ENCODE measurements at regions not wholly inside any gene's neighbourhood (a gene's known extent, or its start where the extent isn't known, plus 50 kb on each side); places are given as distances from the start of the nearest gene placed in this dataset.

GRCh38 chr9:115254287-115255180, 136.6 kb upstream of the TNC start:
- DNase-seq (ENCODE audit: low read depth) = no peak

- no peak for DNase-seq (ENCODE audit: low read depth)
Measured at GRCh38 chr9:115261656-115262081, 143.7 kb upstream of the TNC start.

- peak; percentile 65 for DNase-seq (ENCODE audit: low read depth)
Measured at GRCh38 chr9:115262477-115262876, 144.5 kb upstream of the TNC start.

GRCh38 chr9:115262952-115263351, 145.0 kb upstream of the TNC start:
- no peak for DNase-seq (ENCODE audit: low read depth)

GRCh38 chr9:115263371-115264075, 145.6 kb upstream of the TNC start:
- DNase-seq (ENCODE audit: low read depth) = peak; percentile 51

DNA sequence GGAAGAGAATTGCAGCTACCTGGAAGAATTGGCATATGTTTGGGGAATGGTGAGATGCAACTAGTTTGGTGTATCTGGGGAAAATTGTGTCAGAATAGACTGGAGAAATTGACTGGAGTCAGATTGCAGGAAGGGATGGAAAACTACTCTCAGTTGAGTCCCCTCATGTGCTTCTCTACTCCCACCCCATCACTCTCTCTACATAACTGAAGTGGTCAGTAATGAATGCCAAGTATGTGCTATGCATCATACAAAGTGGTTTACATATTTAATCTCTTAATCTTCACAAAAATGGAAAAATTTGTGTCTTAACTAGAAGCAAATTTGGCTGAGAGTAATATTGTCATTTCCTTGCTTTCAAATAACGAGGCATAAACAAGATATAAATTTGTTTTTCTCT, 146.4 kb upstream of the TNC start:
- no peak for DNase-seq (ENCODE audit: low read depth)

DNA sequence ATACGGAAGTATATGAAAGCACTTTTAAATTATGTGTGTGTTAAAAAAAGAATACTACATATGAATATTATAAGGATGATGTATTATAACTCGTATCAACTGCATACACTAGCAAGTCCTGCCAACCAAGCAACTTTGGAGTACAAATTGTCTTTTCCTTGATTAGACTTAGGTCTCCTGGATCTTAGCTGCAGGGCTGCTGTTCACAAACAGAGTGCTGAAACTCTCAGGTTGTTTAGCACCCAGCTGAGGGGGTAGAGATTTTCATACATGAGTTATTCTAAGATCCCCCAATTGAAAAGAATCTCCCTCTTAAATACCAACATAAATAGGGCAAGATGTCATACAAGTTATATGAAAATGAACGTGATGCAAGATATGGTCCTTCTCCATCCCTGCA, 149.8 kb upstream of the TNC start:
- no peak for DNase-seq (ENCODE audit: low read depth)

- DNase-seq (ENCODE audit: low read depth) = no peak
Measured at GRCh38 chr9:115275753-115276152, 157.8 kb upstream of the TNC start.

- no peak for DNase-seq (ENCODE audit: low read depth)
Measured at GRCh38 chr9:115276621-115277020, 158.7 kb upstream of the TNC start.

DNA sequence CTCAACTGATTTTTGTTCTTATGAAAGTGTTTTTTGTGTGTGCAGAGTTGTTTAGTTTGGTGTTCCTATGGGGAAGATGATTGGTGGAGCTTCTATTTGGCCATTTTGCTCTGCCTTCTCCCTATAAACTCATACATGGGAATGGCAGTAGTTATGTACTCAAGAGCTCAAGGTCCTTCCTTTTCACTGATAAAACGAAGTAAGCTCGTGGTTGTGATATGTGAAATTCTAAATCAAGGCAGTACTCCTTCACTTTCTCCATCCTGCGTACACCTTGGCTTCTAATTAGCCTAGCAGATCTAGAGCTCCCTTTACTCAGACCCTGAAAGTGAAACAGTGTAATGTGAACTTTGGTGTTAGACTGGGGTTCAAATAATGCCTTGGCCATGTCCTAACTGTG, 159.3 kb upstream of the TNC start:
- DNase-seq (ENCODE audit: low read depth) = no peak

GRCh38 chr9:115278326-115279035, 160.5 kb upstream of the TNC start:
- no peak for DNase-seq (ENCODE audit: low read depth)

GRCh38 chr9:115283395-115283794, 165.4 kb upstream of the TNC start:
- no peak for DNase-seq (ENCODE audit: low read depth)

GRCh38 chr9:115285836-115286235, 167.9 kb upstream of the TNC start:
- DNase-seq (ENCODE audit: low read depth) = no peak

DNA sequence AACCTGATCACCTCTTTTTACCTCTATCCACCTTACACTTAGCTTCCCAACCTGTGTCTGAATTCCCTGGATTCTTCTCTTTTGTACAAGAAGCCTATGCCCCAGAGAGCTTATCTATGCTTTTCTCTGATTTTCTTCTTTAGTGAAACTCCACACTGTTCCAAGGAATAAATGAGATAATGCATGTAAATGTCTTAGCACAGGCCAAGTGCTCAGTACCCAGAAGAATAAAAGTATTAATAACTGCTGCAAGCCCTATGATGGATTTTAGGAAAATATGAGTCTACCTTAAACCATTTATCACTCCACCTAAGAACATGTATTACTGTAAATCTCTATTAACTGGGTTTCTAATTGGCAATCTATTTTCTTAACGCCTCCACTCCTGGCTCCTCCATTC, 168.5 kb upstream of the TNC start:
- DNase-seq (ENCODE audit: low read depth) = no peak

- no peak for DNase-seq (ENCODE audit: low read depth)
Measured at GRCh38 chr9:115289757-115290208, 171.8 kb upstream of the TNC start.

DNA sequence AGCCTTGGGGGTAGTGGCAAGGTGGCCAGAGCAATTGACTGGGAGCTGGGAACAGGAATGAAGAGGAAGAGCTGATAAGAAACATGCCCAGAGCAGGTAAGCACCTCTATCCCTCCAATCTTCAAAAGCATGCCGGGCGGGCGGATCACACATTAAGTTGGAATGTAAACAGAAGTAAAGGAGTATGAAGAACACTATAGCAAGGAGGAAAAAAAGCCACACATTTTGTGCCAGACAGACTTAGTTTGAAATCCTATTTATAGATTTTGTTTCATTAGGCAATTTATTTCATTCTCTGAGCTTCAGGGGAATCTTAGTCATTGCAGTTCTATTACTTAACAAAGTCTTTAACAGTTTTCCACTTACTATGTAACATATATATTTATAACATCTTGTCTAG, 173.9 kb upstream of the TNC start:
- DNase-seq (ENCODE audit: low read depth) = no peak

- no peak for DNase-seq (ENCODE audit: low read depth)
Measured at GRCh38 chr9:115292584-115293279, 174.8 kb upstream of the TNC start.

DNA sequence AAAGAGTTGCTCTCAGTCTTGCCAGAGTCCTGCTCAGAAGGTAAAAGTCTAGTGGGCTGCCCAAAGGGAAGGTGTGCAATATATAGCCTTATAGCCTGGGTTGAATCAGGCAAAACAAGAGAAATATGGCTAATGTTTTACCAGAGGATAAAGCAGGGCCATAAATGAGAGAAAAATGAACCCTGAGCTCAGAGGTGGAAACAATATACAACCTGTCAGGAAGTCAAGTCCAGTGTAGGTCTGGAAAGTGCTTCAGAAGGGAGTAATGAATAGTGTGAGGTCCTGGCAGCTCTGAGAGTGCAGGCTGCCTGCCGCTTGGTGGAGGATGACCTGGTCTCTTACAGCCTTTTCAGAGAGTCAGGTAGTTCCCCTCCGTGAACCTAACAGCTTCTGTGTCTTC, 177.8 kb upstream of the TNC start:
- DNase-seq (ENCODE audit: low read depth) = no peak

GRCh38 chr9:115296831-115297565, 179.0 kb upstream of the TNC start:
- DNase-seq (ENCODE audit: low read depth) = no peak

DNA sequence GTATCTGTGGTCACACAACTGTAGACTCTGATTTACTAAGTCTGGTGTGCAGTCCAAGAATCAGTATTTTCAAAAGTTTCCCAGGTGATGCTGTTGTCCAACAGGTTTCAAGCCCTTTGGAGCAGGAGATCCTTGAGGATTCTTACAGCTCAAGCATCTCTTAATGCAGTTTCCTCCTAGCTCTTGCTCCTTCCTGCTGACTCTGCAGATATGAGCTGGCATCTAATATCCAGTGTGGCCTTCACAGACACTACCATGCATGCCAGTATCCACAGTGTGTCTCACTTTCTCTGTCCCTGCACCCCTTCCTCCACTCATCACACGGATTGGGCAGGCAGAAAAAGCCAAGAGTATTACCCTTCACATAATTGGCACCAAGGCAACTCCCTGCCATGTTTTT, 182.2 kb upstream of the TNC start:
- no peak for DNase-seq (ENCODE audit: low read depth)

DNA sequence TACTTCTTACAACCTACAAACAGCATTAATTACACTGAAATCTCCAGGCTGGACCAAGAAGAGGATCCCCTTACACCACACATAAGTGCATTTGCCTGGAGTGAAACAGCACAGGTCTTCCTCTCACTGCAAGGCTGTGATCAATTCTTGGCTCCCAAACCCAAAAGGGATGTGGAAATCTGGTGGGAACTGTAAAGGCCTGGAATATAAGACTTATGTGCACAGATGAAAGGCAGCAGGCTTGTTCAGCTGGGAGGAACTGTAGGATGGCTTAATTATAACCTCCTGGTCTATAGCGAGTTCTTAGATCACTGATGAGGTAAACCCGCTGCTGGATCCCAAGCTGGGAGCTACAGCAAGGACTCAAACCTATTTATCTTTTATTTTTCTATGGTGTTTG, 182.9 kb upstream of the TNC start:
- no peak for DNase-seq (ENCODE audit: low read depth)

All from fibroblast of the conjunctiva (primary cell).